ENCODE measurements at regions not wholly inside any gene's neighbourhood (a gene's known extent, or its start where the extent isn't known, plus 50 kb on each side); places are given as distances from the start of the nearest gene placed in this dataset.

DNA sequence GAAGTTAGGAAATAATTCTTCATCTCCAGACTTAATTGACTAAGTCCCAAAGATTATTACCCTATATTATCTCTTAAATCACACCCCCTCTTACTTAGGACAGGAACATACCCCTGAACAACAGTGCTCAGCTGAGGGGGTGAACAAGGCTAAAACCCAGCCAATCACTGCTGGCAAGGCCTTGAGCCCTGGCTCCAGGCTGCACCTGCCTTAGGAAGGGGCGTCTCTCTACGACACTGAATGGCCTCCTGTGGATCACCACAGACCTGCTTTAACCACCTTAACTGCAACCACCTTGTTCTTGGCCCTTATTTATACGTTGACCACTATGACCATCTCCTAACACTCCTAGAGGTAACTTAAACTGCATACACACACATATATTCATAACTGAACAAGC, 267.4 kb upstream of the THBS1 start:
- TF ChIP-seq, protein P1, sequence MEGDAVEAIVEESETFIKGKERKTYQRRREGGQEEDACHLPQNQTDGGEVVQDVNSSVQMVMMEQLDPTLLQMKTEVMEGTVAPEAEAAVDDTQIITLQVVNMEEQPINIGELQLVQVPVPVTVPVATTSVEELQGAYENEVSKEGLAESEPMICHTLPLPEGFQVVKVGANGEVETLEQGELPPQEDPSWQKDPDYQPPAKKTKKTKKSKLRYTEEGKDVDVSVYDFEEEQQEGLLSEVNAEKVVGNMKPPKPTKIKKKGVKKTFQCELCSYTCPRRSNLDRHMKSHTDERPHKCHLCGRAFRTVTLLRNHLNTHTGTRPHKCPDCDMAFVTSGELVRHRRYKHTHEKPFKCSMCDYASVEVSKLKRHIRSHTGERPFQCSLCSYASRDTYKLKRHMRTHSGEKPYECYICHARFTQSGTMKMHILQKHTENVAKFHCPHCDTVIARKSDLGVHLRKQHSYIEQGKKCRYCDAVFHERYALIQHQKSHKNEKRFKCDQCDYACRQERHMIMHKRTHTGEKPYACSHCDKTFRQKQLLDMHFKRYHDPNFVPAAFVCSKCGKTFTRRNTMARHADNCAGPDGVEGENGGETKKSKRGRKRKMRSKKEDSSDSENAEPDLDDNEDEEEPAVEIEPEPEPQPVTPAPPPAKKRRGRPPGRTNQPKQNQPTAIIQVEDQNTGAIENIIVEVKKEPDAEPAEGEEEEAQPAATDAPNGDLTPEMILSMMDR (conservative IDR thresholded peaks at IDR 0.05; ENCODE audit: low read length), result no peak
- no peak for TF ChIP-seq EZH2phosphoT487 (IDR thresholded peaks at IDR 0.05; ENCODE audit: borderline replicate concordance, low read depth, low read length)

Data from OCI-LY7 (cell line).